ENCODE measurements at regions not wholly inside any gene's neighbourhood (a gene's known extent, or its start where the extent isn't known, plus 50 kb on each side); places are given as distances from the start of the nearest gene placed in this dataset.
"Not testable (repeated sequence)": the region's sequence is repeated elsewhere in the genome, so short reads cannot be mapped to it uniquely, and the experiment has no call there.

GRCh38 chr9:95785209-95785608 is 90.3 kb upstream of the ERCC6L2 start:
- no peak for DNase-seq (ENCODE audit: low read depth)

GRCh38 chr9:95784318-95784717 is 91.2 kb upstream of the ERCC6L2 start:
- DNase-seq (ENCODE audit: low read depth) = no peak

- no peak for DNase-seq (ENCODE audit: low read depth)
These were observed 92.0 kb upstream of the ERCC6L2 start for GRCh38 chr9:95783426-95783975.

GRCh38 chr9:95780751-95781150 is 94.7 kb upstream of the ERCC6L2 start:
- no peak for DNase-seq (ENCODE audit: low read depth)

- no peak for DNase-seq (ENCODE audit: low read depth)
These were observed 95.4 kb upstream of the ERCC6L2 start for GRCh38 chr9:95780121-95780520.

- not testable (repeated sequence) for DNase-seq (ENCODE audit: low read depth)
These were observed 95.9 kb upstream of the ERCC6L2 start for GRCh38 chr9:95779597-95779996.

- DNase-seq (ENCODE audit: low read depth) = no peak
These were observed 96.5 kb upstream of the ERCC6L2 start for GRCh38 chr9:95778957-95779356.

GRCh38 chr9:95777136-95777535 is 98.4 kb upstream of the ERCC6L2 start:
- no peak for DNase-seq (ENCODE audit: low read depth)

- no peak for DNase-seq (ENCODE audit: low read depth)
These were observed 99.3 kb upstream of the ERCC6L2 start for GRCh38 chr9:95776176-95776575.

- DNase-seq (ENCODE audit: low read depth) = no peak
These were observed 100.3 kb upstream of the ERCC6L2 start for GRCh38 chr9:95775191-95775590.

GRCh38 chr9:95773053-95773418 is 102.5 kb upstream of the ERCC6L2 start:
- no peak for DNase-seq (ENCODE audit: low read depth)

- DNase-seq (ENCODE audit: low read depth) = no peak
These were observed 103.0 kb upstream of the ERCC6L2 start for GRCh38 chr9:95772320-95773052.

GRCh38 chr9:95771556-95772246 is 103.8 kb upstream of the ERCC6L2 start:
- no peak for DNase-seq (ENCODE audit: low read depth)

- DNase-seq (ENCODE audit: low read depth) = no peak
These were observed 104.8 kb upstream of the ERCC6L2 start for GRCh38 chr9:95770653-95771131.

- DNase-seq (ENCODE audit: low read depth) = no peak
These were observed 105.5 kb upstream of the ERCC6L2 start for GRCh38 chr9:95769909-95770433.

GRCh38 chr9:95769473-95769872 is 106.0 kb upstream of the ERCC6L2 start:
- no peak for DNase-seq (ENCODE audit: low read depth)

GRCh38 chr9:95766906-95767305 is 108.6 kb upstream of the ERCC6L2 start:
- DNase-seq (ENCODE audit: low read depth) = no peak

- no peak for DNase-seq (ENCODE audit: low read depth)
These were observed 110.8 kb upstream of the ERCC6L2 start for GRCh38 chr9:95764533-95765319.

- no peak for DNase-seq (ENCODE audit: low read depth)
These were observed 111.5 kb upstream of the ERCC6L2 start for GRCh38 chr9:95763983-95764382.

GRCh38 chr9:95763006-95763405 is 112.5 kb upstream of the ERCC6L2 start:
- no peak for DNase-seq (ENCODE audit: low read depth)

- no peak for DNase-seq (ENCODE audit: low read depth)
These were observed 113.2 kb upstream of the ERCC6L2 start for GRCh38 chr9:95762322-95762721.

- DNase-seq (ENCODE audit: low read depth) = no peak
These were observed 114.7 kb upstream of the ERCC6L2 start for GRCh38 chr9:95760791-95761190.
